ENCODE measurements at regions not wholly inside any gene's neighbourhood (a gene's known extent, or its start where the extent isn't known, plus 50 kb on each side); places are given as distances from the start of the nearest gene placed in this dataset.

GRCh38 chr20:50425076-50425475 is 85.1 kb upstream of the PTPN1 start:
- TF ChIP-seq CTCF (IDR thresholded peaks at IDR 0.05; ENCODE audit: low read length) (no peak), EZH2 (optimal IDR thresholded peaks at IDR 0.05; ENCODE audit: low read depth, low read length) (no peak), EZH2phosphoT487 (IDR thresholded peaks at IDR 0.05; ENCODE audit: low read length) (no peak)
